ENCODE measurements at regions not wholly inside any gene's neighbourhood (a gene's known extent, or its start where the extent isn't known, plus 50 kb on each side); places are given as distances from the start of the nearest gene placed in this dataset.

DNA sequence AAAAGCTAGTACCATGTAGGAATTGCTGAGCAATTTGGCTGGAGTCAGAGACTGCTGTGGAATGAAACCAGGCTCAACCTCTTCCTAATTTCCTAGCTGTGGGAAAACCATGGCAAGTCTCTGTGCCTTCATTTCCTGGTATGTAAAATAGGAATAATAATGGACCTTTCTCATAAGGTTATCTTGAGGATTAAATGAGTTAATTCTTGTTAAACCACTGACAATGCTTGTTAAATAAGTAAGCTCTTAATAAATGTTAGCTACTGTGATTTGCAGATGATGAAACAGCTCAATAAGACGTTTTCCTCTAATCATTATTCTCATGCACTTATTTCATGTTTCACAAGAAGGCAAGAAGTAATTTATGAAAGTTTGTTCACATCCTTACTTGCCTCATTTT lies 346.7 kb downstream of the RND3 start:
- TF ChIP-seq CTCF (conservative IDR thresholded peaks at IDR 0.05; ENCODE audit: low read depth, low read length) (no peak), EZH2phosphoT487 (IDR thresholded peaks at IDR 0.05; ENCODE audit: borderline replicate concordance, low read length) (no peak), EZH2 (IDR thresholded peaks at IDR 0.05; ENCODE audit: low read length, unreplicated experiment) (no peak)

All from PC-3 (cell line).